Mammary epithelial cell (primary cell): ENCODE measurements at regions not wholly inside any gene's neighbourhood (a gene's known extent, or its start where the extent isn't known, plus 50 kb on each side); places are given as distances from the start of the nearest gene placed in this dataset.

Experiments
- CTCF ChIP-seq, 2 donors: IDR thresholded peaks in 1 of 2; conservative IDR thresholded peaks in 1 of 2; 2 replicates each; pipeline ENCODE4 v1.5.1; 2011 to 2012; ENCODE audit warnings: inconsistent platforms in 2 of 2, low read length in 2 of 2, mild to moderate bottlenecking in 2 of 2, control low read depth in 1 of 2, low read depth in 1 of 2; ENCODE audit not compliant: insufficient read depth in 1 of 2; ENCODE audit errors: extremely low read depth in 1 of 2
- EZH2 ChIP-seq: IDR thresholded peaks from 2 replicates; pipeline ENCODE4 v1.6.1; 2012; ENCODE audit warnings: low read length, inconsistent platforms, borderline replicate concordance

GRCh38 chr7:54349229-54349628, 192.9 kb upstream of the VSTM2A start:
- TF ChIP-seq CTCF (conservative IDR thresholded peaks at IDR 0.05 in 1 of 2, IDR thresholded peaks at IDR 0.05 in 1 of 2; ENCODE audit: extremely low read depth in 1 of 2, insufficient read depth in 1 of 2, low read depth in 1 of 2, low read length in 2 of 2), result no peak
- TF ChIP-seq EZH2, result no peak
